Endodermal cell (in vitro differentiated cells): ENCODE measurements at regions not wholly inside any gene's neighbourhood (a gene's known extent, or its start where the extent isn't known, plus 50 kb on each side); places are given as distances from the start of the nearest gene placed in this dataset.

Source experiments
- DNase-seq: peaks from one replicate; pipeline ENCODE4 v3.0.0-alpha.2; 2017
- H3K27ac ChIP-seq: 2 replicates; pipeline ENCODE4 v1.5.1; 2013; ENCODE audit warnings: mild to moderate bottlenecking, low read depth, low read length, moderate library complexity
- H3K27me3 ChIP-seq: 2 replicates; pipeline ENCODE4 v1.6.1; 2013; ENCODE audit warnings: mild to moderate bottlenecking, low read length, moderate library complexity; ENCODE audit not compliant: insufficient read depth, control insufficient read depth, poor library complexity, severe bottlenecking
- H3K36me3 ChIP-seq: 2 replicates; pipeline ENCODE4 v1.7.0; 2013; ENCODE audit warnings: mild to moderate bottlenecking, low read length, moderate library complexity; ENCODE audit not compliant: control insufficient read depth, insufficient read depth
- H3K4me1 ChIP-seq: one replicate; pipeline ENCODE4 v1.7.0; 2013; ENCODE audit warnings: low read length; ENCODE audit not compliant: control insufficient read depth, insufficient read depth
- H3K4me3 ChIP-seq: 2 replicates; pipeline ENCODE4 v1.5.1; 2013; ENCODE audit warnings: mild to moderate bottlenecking, low read length, moderate library complexity
- H3K9ac ChIP-seq: 2 replicates; pipeline ENCODE4 v1.6.1; 2013; ENCODE audit warnings: mild to moderate bottlenecking, low read length, moderate library complexity; ENCODE audit not compliant: poor library complexity, severe bottlenecking; ENCODE audit errors: extremely low read depth
- H3K9me3 ChIP-seq: 2 replicates; pipeline ENCODE4 v1.6.1; 2013; ENCODE audit warnings: mild to moderate bottlenecking, low read length, moderate library complexity; ENCODE audit not compliant: control insufficient read depth
- H3K27ac Mint-ChIP-seq: 2 replicates; pipeline ENCODE4 v1.8.0; 2020; ENCODE audit warnings: mixed read lengths
- H3K27me3 Mint-ChIP-seq: 2 replicates; pipeline ENCODE4 v1.8.0; 2021; ENCODE audit warnings: mild to moderate bottlenecking, mixed read lengths; ENCODE audit not compliant: insufficient read depth
- H3K36me3 Mint-ChIP-seq: 2 replicates; pipeline ENCODE4 v1.8.0; 2020; ENCODE audit warnings: low read depth, mixed read lengths
- H3K4me1 Mint-ChIP-seq: 2 replicates; pipeline ENCODE4 v1.8.0; 2020; ENCODE audit warnings: mixed read lengths
- H3K4me3 Mint-ChIP-seq: 2 replicates; pipeline ENCODE4 v1.8.0; 2020; ENCODE audit warnings: mild to moderate bottlenecking, moderate library complexity, mixed read lengths
- H3K9me3 Mint-ChIP-seq: 2 replicates; pipeline ENCODE4 v1.8.0; 2020; ENCODE audit warnings: mild to moderate bottlenecking, mixed read lengths
- WGBS, 2 experiments: methylation state at CpG; one replicate each; pipeline versions ENCODE4 v1.1.5 to v1.1.7; 2013; ENCODE audit warnings: missing lambda C conversion rate in 2 of 2, mixed read lengths in 1 of 2; ENCODE audit not compliant: insufficient coverage in 1 of 2, insufficient read length in 1 of 2; 5-methylcytosine and 5-hydroxymethylcytosine counted together
- TF ChIP-seq, protein P1 (sequence below): fragments of 200-600 bp; sonication (generic); conservative IDR thresholded peaks from 2 replicates; pipeline ENCODE4 v1.5.0; 2021; ENCODE audit warnings: antibody characterized with exemption, mild to moderate bottlenecking

DNA sequence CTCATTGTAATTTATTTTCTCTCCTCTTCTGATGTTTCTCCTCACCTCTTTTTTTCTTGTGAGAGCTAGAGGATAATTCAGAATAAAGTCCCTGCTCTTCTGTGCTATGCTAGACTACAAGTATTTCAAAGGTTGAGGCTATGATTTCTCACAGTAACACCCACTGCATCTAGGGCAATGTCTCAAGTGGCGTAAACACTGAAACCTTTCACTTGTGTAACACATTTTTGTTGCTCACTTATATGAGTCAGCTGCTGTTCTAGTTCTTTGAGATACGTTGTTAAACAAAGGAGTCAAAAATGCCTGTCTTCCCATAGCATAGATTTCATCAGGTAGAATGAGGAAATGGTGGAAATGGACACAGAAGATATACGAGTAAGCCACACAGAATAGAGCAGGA is 305.1 kb upstream of the PITRM1 start:
- peaks cover 8% of the 10 kb centered on the region for H3K4me1 Mint-ChIP-seq
- H3K9me3 ChIP-seq = no peaks in the 10 kb centered on the region
- no peak overlapping the region for H3K4me3 Mint-ChIP-seq

DNA sequence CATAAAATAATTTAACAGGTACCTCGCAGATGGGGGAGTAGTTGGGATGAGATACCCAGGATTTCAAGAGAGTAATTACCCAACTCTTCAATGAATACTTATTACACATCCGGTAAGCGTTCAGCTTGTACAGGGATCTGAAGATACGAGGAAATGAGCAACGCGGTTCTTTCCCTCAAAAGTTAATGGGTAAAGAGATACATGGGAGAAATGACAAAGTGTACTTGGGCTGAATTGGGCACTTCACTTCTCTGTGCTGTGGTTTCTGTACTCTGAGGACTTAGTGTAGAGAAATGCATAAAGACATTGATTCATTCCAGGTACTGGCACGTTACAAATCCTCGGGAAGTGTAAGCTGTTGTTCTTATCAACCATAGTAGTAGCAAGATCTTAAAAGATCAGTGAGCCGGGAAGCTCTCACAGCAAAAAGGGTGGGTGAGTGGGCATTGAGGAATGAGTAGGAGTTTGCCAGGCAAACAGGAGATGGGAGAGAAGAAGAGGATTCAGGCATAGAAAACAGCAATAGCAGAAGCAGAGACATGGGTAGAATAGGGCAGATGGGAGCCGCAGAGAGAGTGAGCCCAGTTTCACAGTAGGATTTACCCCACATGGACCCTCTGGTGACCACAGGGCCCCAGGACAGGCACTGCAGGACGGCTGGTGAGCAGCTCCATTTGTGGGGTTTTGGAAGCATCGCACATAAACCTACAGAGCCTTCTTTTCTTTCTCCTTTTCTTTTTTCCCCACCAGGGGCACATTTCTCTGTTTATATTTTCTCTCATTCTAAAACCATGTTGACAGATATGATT is 304.3 kb upstream of the PITRM1 start:
- H3K4me1 Mint-ChIP-seq = peaks cover 9% of the 10 kb centered on the region
- H3K9me3 Mint-ChIP-seq = no peaks in the 10 kb centered on the region
- Histone ChIP-seq H3K9ac (no peak overlapping the region), H3K27ac (no peak overlapping the region), H3K27me3 (no peaks in the 10 kb centered on the region), H3K9me3 (no peaks in the 10 kb centered on the region), H3K4me3 (no peak overlapping the region), H3K4me1 (no peaks in the 10 kb centered on the region), H3K36me3 (no peaks in the 10 kb centered on the region)
- no peaks in the 10 kb centered on the region for H3K27me3 Mint-ChIP-seq
- no peak overlapping the region for H3K4me3 Mint-ChIP-seq
- H3K27ac Mint-ChIP-seq = no peak overlapping the region
- 96 to 98% methylated on average over 8 to 12 of the region's 12 CpGs for WGBS, 2 experiments
- TF ChIP-seq, protein P1, sequence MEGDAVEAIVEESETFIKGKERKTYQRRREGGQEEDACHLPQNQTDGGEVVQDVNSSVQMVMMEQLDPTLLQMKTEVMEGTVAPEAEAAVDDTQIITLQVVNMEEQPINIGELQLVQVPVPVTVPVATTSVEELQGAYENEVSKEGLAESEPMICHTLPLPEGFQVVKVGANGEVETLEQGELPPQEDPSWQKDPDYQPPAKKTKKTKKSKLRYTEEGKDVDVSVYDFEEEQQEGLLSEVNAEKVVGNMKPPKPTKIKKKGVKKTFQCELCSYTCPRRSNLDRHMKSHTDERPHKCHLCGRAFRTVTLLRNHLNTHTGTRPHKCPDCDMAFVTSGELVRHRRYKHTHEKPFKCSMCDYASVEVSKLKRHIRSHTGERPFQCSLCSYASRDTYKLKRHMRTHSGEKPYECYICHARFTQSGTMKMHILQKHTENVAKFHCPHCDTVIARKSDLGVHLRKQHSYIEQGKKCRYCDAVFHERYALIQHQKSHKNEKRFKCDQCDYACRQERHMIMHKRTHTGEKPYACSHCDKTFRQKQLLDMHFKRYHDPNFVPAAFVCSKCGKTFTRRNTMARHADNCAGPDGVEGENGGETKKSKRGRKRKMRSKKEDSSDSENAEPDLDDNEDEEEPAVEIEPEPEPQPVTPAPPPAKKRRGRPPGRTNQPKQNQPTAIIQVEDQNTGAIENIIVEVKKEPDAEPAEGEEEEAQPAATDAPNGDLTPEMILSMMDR = peak; percentile 49
- no peak for DNase-seq
- H3K36me3 Mint-ChIP-seq = no peaks in the 10 kb centered on the region

More for the DNA sequence above, 305.1 kb upstream of the PITRM1 start:
- DNase-seq = no peak
- Histone ChIP-seq H3K9ac (no peak overlapping the region), H3K36me3 (no peaks in the 10 kb centered on the region), H3K27me3 (no peaks in the 10 kb centered on the region), H3K27ac (no peak overlapping the region), H3K4me3 (no peak overlapping the region), H3K4me1 (no peaks in the 10 kb centered on the region)
- no peaks in the 10 kb centered on the region for H3K36me3 Mint-ChIP-seq
- no peak overlapping the region for H3K27ac Mint-ChIP-seq
- TF ChIP-seq, protein P1 = no peak
- no peaks in the 10 kb centered on the region for H3K27me3 Mint-ChIP-seq
- no peaks in the 10 kb centered on the region for H3K9me3 Mint-ChIP-seq
- 65 to 75% methylated on average over 3 of the region's 3 CpGs for WGBS, 2 experiments

DNA sequence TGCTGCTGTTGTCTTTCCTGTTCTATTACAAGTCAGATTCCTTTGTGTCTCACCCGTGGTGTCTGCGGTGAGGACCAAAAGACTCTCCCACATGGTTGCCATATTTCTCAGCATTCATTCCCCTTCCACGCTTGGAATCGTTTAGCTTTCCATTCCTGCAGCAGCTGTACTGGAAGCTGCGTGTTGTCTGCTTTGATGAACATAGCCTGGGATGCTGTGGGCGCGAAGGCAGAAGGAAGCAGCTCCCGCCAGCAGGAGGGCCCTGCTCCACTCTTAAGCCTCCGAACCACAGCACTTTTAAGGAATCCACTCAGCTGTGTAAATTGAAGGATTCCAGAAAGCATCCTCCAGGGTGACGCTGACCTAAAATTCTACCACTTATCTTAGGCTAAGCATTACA is 303.6 kb upstream of the PITRM1 start:
- no peak overlapping the region for H3K4me3 Mint-ChIP-seq
- Histone ChIP-seq H3K36me3 (no peaks in the 10 kb centered on the region), H3K9me3 (no peaks in the 10 kb centered on the region), H3K4me1 (no peaks in the 10 kb centered on the region), H3K9ac (no peak overlapping the region), H3K27ac (no peak overlapping the region), H3K27me3 (no peaks in the 10 kb centered on the region), H3K4me3 (no peak overlapping the region)
- H3K27ac Mint-ChIP-seq = no peak overlapping the region
- H3K4me1 Mint-ChIP-seq = peaks cover 9% of the 10 kb centered on the region
- no peaks in the 10 kb centered on the region for H3K36me3 Mint-ChIP-seq
- H3K9me3 Mint-ChIP-seq = no peaks in the 10 kb centered on the region
- no peak for DNase-seq
- H3K27me3 Mint-ChIP-seq = no peaks in the 10 kb centered on the region
- WGBS, 2 experiments = 85 to 90% methylated on average over 8 to 10 of the region's 10 CpGs
- TF ChIP-seq, protein P1 = no peak
